NCI-H2171 treated with DMSO at 0.1 percent for 48 hours (cell line): ENCODE measurements at regions not wholly inside any gene's neighbourhood (a gene's known extent, or its start where the extent isn't known, plus 50 kb on each side); places are given as distances from the start of the nearest gene placed in this dataset.
"Not testable (repeated sequence)": the region's sequence is repeated elsewhere in the genome, so short reads cannot be mapped to it uniquely, and the experiment has no call there.

Source experiments
- DNase-seq: peaks from one replicate; lab custom pipeline; 2025; lab: John Stamatoyannopoulos, UW

- no peak for DNase-seq
Observed at GRCh38 chr12:46711756-46712155, 114.0 kb downstream of the SLC38A4 start.

DNA sequence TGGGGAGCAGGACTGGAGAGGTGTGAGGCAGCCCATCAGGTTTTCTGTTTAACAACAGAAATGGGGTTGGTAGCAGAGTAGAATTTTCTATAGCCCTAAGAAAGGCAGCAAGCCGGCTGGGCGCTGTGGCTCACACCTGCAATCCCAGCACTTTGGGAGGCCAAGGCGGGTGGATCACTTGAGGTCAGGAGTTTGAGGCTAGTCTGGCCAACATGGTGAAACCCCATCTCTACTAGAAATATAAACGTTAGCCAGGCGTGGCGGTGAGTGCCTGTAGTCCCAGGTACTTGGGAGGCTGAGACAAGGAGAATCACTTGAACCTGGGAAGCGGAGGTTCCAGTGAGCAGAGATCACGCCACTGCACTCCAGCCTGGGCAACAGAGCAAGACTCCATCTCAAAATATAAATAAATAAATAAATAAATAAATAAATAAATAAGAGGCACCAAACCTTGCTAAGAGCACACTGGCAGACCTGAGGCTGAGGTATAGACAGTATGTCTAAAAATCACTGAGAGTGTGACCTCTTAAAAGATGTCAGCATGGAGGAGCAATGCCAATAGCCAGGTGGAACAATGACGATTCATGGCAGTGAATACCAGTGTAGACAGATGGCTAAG is 115.6 kb downstream of the SLC38A4 start:
- DNase-seq: no peak

DNA sequence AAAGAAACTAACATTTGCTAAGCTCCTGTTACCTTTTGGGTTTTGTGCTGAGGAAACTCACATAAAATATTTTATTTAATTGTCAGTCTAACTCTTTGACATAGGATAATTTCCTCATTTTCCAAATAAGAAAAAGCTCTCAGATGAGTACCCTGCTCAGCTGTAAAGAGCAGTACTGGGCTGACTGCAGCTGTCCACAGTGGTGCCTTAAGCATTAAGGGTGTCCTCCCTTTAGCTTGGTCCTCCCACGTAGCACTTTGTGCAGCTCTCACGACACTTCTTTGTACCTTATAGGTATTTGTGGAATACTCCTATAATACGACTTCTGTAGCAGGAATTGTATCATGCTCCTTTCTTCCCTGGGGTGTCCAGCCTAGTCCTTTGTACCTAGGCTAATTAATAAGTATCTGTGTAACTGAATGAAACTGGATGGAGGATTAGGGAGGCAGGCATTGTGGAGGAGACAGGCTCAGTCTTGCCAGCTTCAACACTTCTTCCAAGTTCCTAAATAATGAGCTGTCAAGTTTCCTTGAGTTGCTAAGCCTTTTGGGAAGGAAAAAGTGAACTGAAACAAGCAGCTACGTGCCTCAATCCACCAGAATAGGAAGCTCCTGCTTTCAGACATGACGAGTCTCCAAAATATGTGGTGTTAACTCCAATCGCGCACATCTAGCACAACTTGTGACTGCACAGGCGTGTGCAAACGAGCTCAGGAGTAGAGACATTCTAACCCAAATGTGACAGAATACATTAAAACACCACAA is 123.0 kb downstream of the SLC38A4 start:
- no peak for DNase-seq

DNA sequence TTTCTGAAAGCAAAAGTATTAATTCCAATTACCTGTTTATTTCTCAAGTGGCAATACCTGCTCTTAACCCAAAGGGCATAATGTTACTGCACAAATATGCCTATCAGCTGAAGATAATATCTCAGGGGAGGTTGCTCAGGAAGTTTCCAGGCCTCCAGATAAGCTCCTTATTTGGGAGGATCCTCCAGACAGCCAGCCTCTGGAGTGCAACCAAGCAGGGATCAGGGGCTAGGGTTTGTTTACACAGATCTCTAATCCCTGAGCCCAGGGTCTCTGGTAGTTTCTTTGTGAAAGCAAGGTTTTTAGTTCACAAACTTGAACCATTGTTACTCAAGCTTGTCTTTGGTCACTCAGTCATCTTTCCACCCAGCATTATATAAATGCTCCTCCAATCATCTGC is 124.4 kb downstream of the SLC38A4 start:
- DNase-seq: no peak

DNA sequence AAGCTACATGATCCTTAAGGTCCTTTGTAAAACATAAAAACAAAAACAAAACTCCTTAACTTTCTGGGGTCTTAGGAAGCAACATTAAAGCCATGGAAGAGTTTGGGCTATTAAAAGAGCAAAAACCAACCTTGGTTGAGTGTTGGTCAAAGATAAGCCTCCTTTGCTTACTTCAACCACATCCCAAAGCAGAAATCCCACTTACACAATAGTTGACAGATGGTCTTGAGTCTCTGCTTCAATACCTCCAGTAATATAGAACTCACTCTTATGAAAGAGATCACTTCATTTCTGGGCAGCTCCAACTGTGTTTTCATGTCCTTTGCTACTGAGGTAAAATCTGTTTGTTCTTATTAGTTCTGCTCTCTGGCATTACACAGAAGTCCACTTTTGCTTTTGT is 125.8 kb downstream of the SLC38A4 start:
- DNase-seq: no peak

- DNase-seq: no peak
Observed at GRCh38 chr12:46698003-46698402, 127.8 kb downstream of the SLC38A4 start.

DNA sequence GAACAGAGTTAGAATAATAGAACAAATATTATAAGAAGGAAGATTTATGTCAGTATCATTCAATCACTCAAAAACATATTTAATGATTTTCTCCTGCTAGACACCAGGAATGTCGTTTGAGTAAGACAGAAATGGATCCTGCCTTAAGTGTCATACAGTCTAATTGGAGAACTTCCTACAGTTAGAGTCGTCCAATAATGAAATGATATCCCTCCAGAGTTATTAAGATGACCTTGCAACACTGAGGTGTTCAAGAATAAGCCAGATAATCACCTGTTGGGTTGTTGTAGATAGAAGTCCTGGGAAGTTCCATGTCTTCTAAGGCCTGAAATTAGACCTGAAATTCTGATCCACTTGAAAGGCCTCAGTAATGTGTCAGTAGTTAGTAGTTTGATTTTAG is 132.3 kb downstream of the SLC38A4 start:
- DNase-seq: no peak

DNA sequence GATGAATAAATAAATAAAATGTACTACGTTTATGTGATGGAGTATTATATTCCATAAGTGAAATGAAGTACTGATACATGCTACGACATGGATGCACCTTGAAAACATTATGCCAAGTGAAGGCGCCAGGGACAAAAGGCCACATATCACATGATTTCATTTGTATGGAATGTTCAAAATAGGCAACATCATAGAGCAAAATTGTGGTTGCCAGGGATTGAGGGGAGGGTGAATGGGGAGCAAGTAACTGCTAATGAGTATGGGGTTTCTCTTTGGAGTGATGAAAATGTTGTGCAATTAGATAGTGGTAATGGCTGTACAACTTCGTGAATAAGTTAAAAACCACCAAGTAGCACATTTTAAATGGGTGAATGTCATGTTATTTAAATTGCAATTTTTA is 132.8 kb downstream of the SLC38A4 start:
- no peak for DNase-seq

DNA sequence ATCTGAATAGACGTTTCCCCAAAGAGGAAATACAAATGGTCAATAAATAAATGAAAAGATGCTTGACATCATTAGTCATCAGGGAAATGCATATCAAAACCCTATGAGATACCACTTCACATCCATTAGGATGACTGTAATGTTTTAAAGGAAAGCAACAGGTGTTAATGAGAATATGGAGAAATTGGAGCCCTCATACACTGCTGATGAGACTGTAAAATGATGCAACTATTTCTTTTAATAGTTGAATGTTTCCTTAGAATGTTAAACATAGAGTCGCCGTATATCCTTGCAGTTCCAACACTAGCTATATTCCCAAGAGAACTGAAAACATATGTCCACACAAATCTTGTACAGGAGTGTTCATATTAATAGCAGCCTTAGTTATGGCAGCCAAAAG is 133.2 kb downstream of the SLC38A4 start:
- DNase-seq: no peak

DNA sequence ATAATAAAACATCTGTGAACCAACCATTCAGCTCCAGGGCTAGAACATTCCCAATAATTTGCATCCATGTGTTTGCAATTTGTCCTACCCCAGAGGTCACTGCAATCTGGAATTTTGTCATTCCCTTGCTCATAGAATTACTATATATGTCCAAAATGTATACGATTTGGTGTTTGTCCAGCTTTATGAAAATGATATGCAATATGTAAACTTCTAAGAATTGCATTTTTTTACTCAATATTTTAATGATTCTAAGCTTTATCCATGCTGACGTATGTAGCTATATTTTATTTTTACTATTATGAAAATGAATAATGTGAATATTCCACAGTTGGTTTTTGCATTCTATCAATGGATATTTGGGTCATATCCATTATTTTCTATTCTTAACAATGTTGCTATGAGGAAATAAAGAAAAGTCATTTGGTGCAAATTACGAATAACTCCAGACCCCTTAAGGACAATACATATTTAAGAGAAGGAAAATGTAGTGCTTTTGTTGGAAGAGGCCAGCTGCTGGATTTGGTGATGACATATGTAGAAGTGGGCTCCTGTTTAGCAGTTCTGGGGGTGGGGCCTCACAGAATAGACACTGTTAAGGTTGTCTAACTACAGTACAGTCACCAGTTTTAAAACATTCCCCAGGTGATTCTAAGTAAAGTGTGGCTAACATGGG is 139.4 kb downstream of the SLC38A4 start:
- DNase-seq: no peak

GRCh38 chr12:46684243-46684642 is 141.6 kb downstream of the SLC38A4 start:
- not testable (repeated sequence) for DNase-seq

DNA sequence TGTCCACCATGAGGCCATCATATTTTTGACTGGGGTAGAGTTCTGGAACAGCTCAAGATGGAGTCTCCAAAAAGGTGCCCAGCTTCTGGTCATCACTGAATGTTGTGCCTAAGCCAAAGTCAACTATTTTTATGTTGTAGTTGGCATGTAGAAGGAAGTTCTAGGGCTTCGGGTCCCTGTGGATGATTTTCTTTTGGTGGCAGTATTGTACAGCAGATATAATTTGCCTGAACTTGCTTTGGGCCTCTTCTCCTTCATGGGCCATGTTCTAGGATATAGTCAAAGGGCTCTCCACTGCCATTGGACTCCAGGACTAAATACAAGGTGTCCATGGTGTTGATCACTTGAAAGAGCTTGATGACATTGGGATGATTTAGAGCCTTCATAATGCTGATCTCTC is 143.6 kb downstream of the SLC38A4 start:
- no peak for DNase-seq

GRCh38 chr12:46680506-46680905 is 145.3 kb downstream of the SLC38A4 start:
- DNase-seq: no peak

DNA sequence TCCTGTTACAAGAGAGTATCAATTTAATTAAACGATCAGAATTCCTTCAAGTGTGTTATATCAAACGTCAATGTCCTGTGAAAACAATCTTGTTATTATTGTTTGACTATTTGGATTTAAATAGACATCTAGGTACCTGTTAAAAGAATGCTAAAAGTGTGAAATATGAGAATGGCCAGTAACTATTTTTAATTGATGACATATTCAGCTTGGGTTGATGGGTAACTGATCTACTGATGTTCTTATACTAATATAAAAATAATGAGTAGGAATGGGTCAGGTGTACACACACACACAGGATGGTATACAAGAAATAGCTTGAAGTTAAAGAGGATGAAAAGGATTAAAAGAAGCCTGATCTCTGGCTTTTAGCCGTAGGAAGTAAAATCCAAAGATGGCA is 146.0 kb downstream of the SLC38A4 start:
- no peak for DNase-seq

- DNase-seq: no peak
Observed at GRCh38 chr12:46678426-46678825, 147.4 kb downstream of the SLC38A4 start.

DNA sequence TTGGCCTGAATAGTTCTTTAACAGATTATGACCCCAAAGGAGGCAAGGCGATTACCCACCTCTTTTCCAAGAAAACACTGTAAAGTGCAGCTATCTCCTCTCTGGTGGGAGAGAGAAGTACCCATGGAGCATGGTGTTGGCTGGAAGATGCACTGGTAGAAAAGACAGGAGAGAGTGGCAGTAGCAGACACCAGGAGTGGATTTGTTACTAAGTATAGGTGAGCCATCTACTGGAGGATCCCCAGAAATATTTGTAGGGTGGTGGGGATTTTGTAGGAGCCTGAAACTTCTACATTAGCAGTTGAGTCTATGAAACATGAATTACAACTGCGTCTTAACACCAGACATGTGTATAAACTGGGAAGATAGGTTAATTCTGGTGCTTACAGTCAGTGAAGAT is 148.0 kb downstream of the SLC38A4 start:
- DNase-seq: peak; percentile 1

DNA sequence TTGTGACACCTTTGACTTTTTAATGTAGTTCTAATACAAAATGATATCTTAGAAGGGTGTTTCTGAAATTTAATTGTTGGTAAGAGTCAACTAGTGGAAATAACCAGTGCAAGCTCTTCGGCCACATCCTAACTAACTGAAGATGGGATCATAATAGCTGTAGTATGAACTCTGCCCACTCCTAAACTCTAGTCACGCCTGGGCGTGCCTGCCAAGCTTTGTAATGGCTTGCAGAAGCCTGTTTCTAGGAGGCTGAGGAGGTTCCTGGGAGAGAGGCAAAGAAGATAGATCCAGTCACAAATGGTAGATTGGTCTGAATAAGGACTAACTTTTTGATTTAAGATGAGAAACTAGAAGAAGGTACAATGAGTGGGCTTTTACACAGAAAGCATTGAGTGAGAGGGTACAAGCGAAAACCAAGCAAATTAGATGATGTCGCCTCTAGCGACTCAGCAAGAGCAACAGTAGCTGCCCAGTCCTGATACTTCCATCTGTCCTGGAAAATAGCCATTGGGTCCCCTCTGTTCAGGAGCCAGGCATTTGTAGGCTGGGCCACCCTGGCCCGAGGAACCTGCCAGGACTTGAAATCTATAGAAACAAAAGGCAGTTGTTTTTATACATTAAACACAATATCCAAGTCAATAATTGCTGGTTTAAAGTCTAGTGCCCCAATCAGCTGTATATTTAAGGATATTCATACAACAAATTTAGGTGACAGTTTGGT is 148.8 kb downstream of the SLC38A4 start:
- DNase-seq: no peak

GRCh38 chr12:46676396-46676795 is 149.4 kb downstream of the SLC38A4 start:
- DNase-seq: no peak

DNA sequence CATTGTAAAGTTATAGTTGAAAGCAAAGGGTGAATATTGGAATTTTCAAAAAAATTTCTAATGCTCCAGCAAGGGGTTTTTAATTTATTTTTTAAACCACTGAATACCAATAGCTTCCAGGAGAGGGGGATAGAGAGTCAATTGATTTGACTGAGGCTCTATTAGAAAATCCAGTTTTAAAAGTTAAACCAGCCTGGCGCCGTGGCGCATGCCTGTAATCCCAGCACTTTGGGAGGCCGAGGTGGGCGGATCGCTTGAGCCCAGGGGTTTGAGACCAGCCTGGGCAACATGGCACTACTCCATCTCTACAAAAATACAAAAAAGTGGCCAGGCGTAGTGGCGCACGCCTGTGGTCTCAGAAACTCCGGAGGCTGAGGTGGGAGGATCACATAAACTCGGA is 150.1 kb downstream of the SLC38A4 start:
- DNase-seq: peak; percentile 1

- DNase-seq: no peak
Observed at GRCh38 chr12:46674800-46675199, 151.0 kb downstream of the SLC38A4 start.

DNA sequence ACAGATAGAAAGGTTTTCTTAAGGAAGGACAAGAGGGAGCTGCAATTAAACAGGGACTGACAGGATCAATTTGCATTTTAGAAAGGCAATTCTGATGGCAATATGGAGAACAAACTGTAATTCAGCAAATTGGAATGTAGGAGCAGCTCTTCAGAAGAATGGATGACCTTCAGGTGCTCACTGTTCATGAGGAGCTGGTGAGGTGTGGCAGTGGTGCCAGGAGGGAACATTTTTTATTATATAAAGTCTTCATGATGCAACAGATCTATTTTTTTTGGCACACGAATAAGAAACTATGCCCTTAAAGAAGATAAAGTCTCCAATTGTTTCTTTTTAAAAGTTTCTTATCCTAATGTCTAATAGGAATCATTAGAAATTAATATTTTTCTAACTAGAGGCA is 151.7 kb downstream of the SLC38A4 start:
- no peak for DNase-seq

GRCh38 chr12:46671102-46671501 is 154.7 kb downstream of the SLC38A4 start:
- no peak for DNase-seq

- no peak for DNase-seq
Observed at GRCh38 chr12:46670636-46671035, 155.2 kb downstream of the SLC38A4 start.
